ENCODE measurements at regions not wholly inside any gene's neighbourhood (a gene's known extent, or its start where the extent isn't known, plus 50 kb on each side); places are given as distances from the start of the nearest gene placed in this dataset.

DNA sequence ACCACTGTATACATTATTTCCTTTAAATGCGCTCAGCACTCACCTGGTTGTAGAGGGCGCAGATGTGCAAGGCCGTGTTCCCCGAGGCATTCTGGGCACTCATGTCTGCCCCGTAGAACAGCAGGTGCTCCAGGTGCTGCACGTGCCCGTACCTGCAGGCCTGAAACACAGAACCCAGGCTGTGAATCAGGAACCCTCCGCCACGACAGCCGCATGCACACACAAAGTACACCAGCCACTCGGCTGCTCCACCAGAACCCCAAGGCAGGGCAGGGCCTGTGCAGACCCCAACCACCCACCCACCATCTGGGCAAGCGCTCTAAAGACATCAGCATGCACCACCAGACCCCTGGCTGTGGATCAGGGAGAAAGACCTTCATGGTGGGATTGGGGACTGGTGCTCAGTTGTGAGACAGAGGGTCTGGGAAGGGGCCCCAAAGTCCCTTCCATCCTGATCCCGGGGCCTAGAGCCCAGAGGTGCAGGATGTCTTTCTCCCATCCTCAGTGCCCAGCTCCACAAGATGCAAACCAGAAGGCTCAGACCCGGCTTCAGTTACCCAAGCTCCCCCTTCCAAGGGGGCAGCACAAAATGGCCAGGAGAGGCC lies 177.2 kb downstream of the SHANK2 start:
- DNase-seq (ENCODE audit: low spot score): no peak
- no peak overlapping the region for H3K27ac ChIP-seq (ENCODE audit: low read depth in 1 of 2, low read length in 2 of 2)
- no peaks in the 10 kb centered on the region for H3K9me3 ChIP-seq (ENCODE audit: control insufficient read depth in 4 of 4, low read length in 3 of 4)
- TF ChIP-seq TAF1 (conservative IDR thresholded peaks at IDR 0.05) (no peak), SP1 (IDR thresholded peaks at IDR 0.05) (no peak), FOXA1 (IDR thresholded peaks at IDR 0.05) (no peak), YY1 (IDR thresholded peaks at IDR 0.05) (no peak), FOXA2 (IDR thresholded peaks at IDR 0.05) (no peak), RXRA (IDR thresholded peaks at IDR 0.05) (no peak), HNF4A (conservative IDR thresholded peaks at IDR 0.05) (no peak), JUND (IDR thresholded peaks at IDR 0.05) (no peak), GABPA (IDR thresholded peaks at IDR 0.05 in 1 of 2, conservative IDR thresholded peaks at IDR 0.05 in 1 of 2) (no peak), ATF3 (IDR thresholded peaks at IDR 0.05) (no peak), NR2F2 (IDR thresholded peaks at IDR 0.05) (no peak), EGR1 (IDR thresholded peaks at IDR 0.05; ENCODE audit: low read depth in 2 of 2) (no peak)
- TF ChIP-seq, protein P1, sequence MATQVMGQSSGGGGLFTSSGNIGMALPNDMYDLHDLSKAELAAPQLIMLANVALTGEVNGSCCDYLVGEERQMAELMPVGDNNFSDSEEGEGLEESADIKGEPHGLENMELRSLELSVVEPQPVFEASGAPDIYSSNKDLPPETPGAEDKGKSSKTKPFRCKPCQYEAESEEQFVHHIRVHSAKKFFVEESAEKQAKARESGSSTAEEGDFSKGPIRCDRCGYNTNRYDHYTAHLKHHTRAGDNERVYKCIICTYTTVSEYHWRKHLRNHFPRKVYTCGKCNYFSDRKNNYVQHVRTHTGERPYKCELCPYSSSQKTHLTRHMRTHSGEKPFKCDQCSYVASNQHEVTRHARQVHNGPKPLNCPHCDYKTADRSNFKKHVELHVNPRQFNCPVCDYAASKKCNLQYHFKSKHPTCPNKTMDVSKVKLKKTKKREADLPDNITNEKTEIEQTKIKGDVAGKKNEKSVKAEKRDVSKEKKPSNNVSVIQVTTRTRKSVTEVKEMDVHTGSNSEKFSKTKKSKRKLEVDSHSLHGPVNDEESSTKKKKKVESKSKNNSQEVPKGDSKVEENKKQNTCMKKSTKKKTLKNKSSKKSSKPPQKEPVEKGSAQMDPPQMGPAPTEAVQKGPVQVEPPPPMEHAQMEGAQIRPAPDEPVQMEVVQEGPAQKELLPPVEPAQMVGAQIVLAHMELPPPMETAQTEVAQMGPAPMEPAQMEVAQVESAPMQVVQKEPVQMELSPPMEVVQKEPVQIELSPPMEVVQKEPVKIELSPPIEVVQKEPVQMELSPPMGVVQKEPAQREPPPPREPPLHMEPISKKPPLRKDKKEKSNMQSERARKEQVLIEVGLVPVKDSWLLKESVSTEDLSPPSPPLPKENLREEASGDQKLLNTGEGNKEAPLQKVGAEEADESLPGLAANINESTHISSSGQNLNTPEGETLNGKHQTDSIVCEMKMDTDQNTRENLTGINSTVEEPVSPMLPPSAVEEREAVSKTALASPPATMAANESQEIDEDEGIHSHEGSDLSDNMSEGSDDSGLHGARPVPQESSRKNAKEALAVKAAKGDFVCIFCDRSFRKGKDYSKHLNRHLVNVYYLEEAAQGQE (IDR thresholded peaks at IDR 0.05): no peak
- no peak overlapping the region for H3K9ac ChIP-seq (ENCODE audit: low read depth in 1 of 2, low read length in 2 of 2)
- H3K27me3 ChIP-seq (ENCODE audit: control insufficient read depth in 4 of 4, insufficient read depth in 4 of 4, low read length in 3 of 4): no peaks in the 10 kb centered on the region
- H3K36me3 ChIP-seq (ENCODE audit: control insufficient read depth in 4 of 4, insufficient read depth in 3 of 4, low read depth in 1 of 4, low read length in 3 of 4): peaks cover 0 to 16% (median 7%) of the 10 kb centered on the region in 4 donors
- WGBS: 96% methylated on average over 14 of the region's 14 CpGs
- H3K4me3 ChIP-seq (ENCODE audit: low read depth in 1 of 3, low read length in 3 of 3): no peak overlapping the region
- H3K4me1 ChIP-seq (ENCODE audit: control insufficient read depth in 4 of 4, insufficient read depth in 4 of 4, low read length in 3 of 4): no peaks in the 10 kb centered on the region

- 92% methylated on average over 15 of the region's 15 CpGs for WGBS
- DNase-seq (ENCODE audit: low spot score): no peak
- Histone ChIP-seq H3K9me3 (ENCODE audit: control insufficient read depth in 4 of 4, low read length in 3 of 4) (no peaks in the 10 kb centered on the region), H3K9ac (ENCODE audit: low read depth in 1 of 2, low read length in 2 of 2) (no peak overlapping the region), H3K27me3 (ENCODE audit: control insufficient read depth in 4 of 4, insufficient read depth in 4 of 4, low read length in 3 of 4) (no peaks in the 10 kb centered on the region), H3K4me3 (ENCODE audit: low read depth in 1 of 3, low read length in 3 of 3) (no peak overlapping the region), H3K4me1 (ENCODE audit: control insufficient read depth in 4 of 4, insufficient read depth in 4 of 4, low read length in 3 of 4) (no peaks in the 10 kb centered on the region), H3K27ac (ENCODE audit: low read depth in 1 of 2, low read length in 2 of 2) (no peak overlapping the region), H3K36me3 (ENCODE audit: control insufficient read depth in 4 of 4, insufficient read depth in 3 of 4, low read depth in 1 of 4, low read length in 3 of 4) (peaks cover 0 to 16% (median 5%) of the 10 kb centered on the region in 4 donors)
- TF ChIP-seq, protein P1 (IDR thresholded peaks at IDR 0.05): no peak
- TF ChIP-seq SP1 (IDR thresholded peaks at IDR 0.05) (no peak), HNF4A (conservative IDR thresholded peaks at IDR 0.05) (no peak)
Observed at GRCh38 chr11:71071736-71072509, 180.5 kb downstream of the SHANK2 start.

Data from liver (tissue), 7 donors.